H1 (cell line): ENCODE measurements at regions not wholly inside any gene's neighbourhood (a gene's known extent, or its start where the extent isn't known, plus 50 kb on each side); places are given as distances from the start of the nearest gene placed in this dataset.

Experiments used
- CTCF ChIA-PET: fragments of 300-600 bp; sonication (Branson Sonifier 250); formaldehyde crosslinking; loops from one replicate; lab custom pipeline; 2021; ENCODE audit not compliant: partially characterized antibody; lab: Charles Lee
- POLR2A ChIA-PET: fragments of 300-600 bp; sonication (Branson Sonifier 250); formaldehyde crosslinking; loops from one replicate; lab custom pipeline; 2021; ENCODE audit warnings: inconsistent platforms; ENCODE audit not compliant: partially characterized antibody; lab: Charles Lee
- DNase-seq, 2 experiments: peaks; one replicate each; pipeline versions ENCODE4 v3.0.0 to v3.0.0-alpha.2; 2010 to 2022; ENCODE audit warnings: low spot score in 2 of 2, low read depth in 1 of 2, mixed read lengths in 1 of 2
- FAIRE-seq: peaks from 2 replicates; lab custom pipeline; 2011; peaks lifted over from hg19 to GRCh38; lab: Jason Lieb, UNC
- H2AFZ ChIP-seq: 2 replicates; pipeline ENCODE4 v1.8.1; 2012; ENCODE audit warnings: low read length, inconsistent platforms
- H2AK5ac ChIP-seq: 2 replicates; pipeline ENCODE4 v1.6.1; 2013; ENCODE audit warnings: low read depth, low read length
- H2BK120ac ChIP-seq: replicated peaks from 2 replicates; pipeline ENCODE3; 2013; ENCODE audit warnings: low read depth, low read length, inconsistent platforms
- H2BK12ac ChIP-seq: 2 replicates; pipeline ENCODE4 v1.6.1; 2013; ENCODE audit warnings: low read depth, low read length
- H2BK15ac ChIP-seq: 2 replicates; pipeline ENCODE4 v1.6.1; 2013; ENCODE audit warnings: low read length
- H2BK20ac ChIP-seq: 2 replicates; pipeline ENCODE4 v1.6.1; 2013; ENCODE audit warnings: low read length
- H2BK5ac ChIP-seq: 2 replicates; pipeline ENCODE4 v1.6.1; 2013; ENCODE audit warnings: low read depth, low read length
- H3K14ac ChIP-seq: 2 replicates; pipeline ENCODE4 v1.6.1; 2013; ENCODE audit warnings: inconsistent platforms; ENCODE audit not compliant: insufficient read length
- H3K18ac ChIP-seq: 2 replicates; pipeline ENCODE4 v1.6.1; 2013; ENCODE audit warnings: low read length; ENCODE audit errors: extremely low read depth
- H3K23ac ChIP-seq: 2 replicates; pipeline ENCODE4 v1.6.1; 2013; ENCODE audit warnings: inconsistent platforms; ENCODE audit not compliant: insufficient read length
- H3K23me2 ChIP-seq: 2 replicates; pipeline ENCODE4 v1.6.1; 2013; ENCODE audit warnings: low read depth, low read length
- H3K27ac ChIP-seq: 2 replicates; pipeline ENCODE4 v1.6.1; 2011; ENCODE audit warnings: low read depth, low read length, inconsistent platforms
- H3K27me3 ChIP-seq, 4 experiments: replicated peaks in 1 of 4; 1 replicate in 1 of 4; 2 replicates in 3 of 4; pipeline versions ENCODE4 v1.6.1 to v1.8.1; 2011 to 2013; ENCODE audit warnings: low read length in 3 of 4, mild to moderate bottlenecking in 3 of 4, inconsistent platforms in 2 of 4, mixed read lengths in 2 of 4, moderate library complexity in 1 of 4; ENCODE audit not compliant: control insufficient read depth in 3 of 4, insufficient read depth in 3 of 4; ENCODE audit errors: extremely low read depth in 1 of 4
- H3K36me3 ChIP-seq, 4 experiments: 2 replicates each; pipeline versions ENCODE4 v1.6.1 to v1.8.1; 2011 to 2013; ENCODE audit warnings: mild to moderate bottlenecking in 4 of 4, low read length in 3 of 4, moderate library complexity in 2 of 4, control low read depth in 1 of 4, inconsistent platforms in 1 of 4; ENCODE audit not compliant: insufficient read depth in 4 of 4, control insufficient read depth in 2 of 4
- H3K4ac ChIP-seq: replicated peaks from 2 replicates; pipeline ENCODE3; 2013; ENCODE audit warnings: low read length, low read depth, mixed read lengths, inconsistent platforms; ENCODE audit not compliant: insufficient read length
- H3K4me1 ChIP-seq, 4 experiments: replicated peaks in 1 of 4; 1 replicate in 1 of 4; 2 replicates in 3 of 4; pipeline versions ENCODE4 v1.6.1 to v1.8.1; 2011 to 2013; ENCODE audit warnings: low read length in 3 of 4, inconsistent platforms in 2 of 4, mixed read lengths in 1 of 4; ENCODE audit not compliant: insufficient read depth in 4 of 4, control insufficient read depth in 3 of 4
- H3K4me2 ChIP-seq, 2 experiments: 2 replicates each; pipeline versions ENCODE4 v1.6.1 to v1.8.1; 2011 to 2013; ENCODE audit warnings: low read depth in 2 of 2, low read length in 2 of 2, control low read depth in 1 of 2, inconsistent platforms in 1 of 2, mild to moderate bottlenecking in 1 of 2; ENCODE audit not compliant: insufficient read depth in 1 of 2
- H3K4me3 ChIP-seq, 4 experiments: fragments of 200-600, 300-600 bp in 1 of 4; sonication (generic), shearing (Covaris generic), sonication (Bioruptor Twin) in 1 of 4; 2 replicates each; pipeline versions ENCODE4 v1.5.1 to v1.8.1; 2011 to 2016; ENCODE audit warnings: low read length in 4 of 4, low read depth in 3 of 4, control low read depth in 2 of 4, inconsistent platforms in 2 of 4, mild to moderate bottlenecking in 2 of 4, mixed read lengths in 1 of 4, moderate library complexity in 1 of 4; ENCODE audit not compliant: insufficient read depth in 2 of 4; ENCODE audit errors: extremely low read depth in 1 of 4
- H3K56ac ChIP-seq: replicated peaks from 2 replicates; pipeline ENCODE3; 2013; ENCODE audit warnings: low read depth, mild to moderate bottlenecking, mixed read lengths, low read length, inconsistent platforms; ENCODE audit not compliant: insufficient read length
- H3K79me1 ChIP-seq: 2 replicates; pipeline ENCODE4 v1.6.1; 2013; ENCODE audit warnings: low read depth, low read length, control low read depth
- H3K79me2 ChIP-seq, 2 experiments: 2 replicates each; pipeline versions ENCODE4 v1.6.1 to v1.8.1; 2012 to 2013; ENCODE audit warnings: low read length in 2 of 2, mild to moderate bottlenecking in 2 of 2, inconsistent platforms in 1 of 2; ENCODE audit not compliant: insufficient read depth in 2 of 2, control insufficient read depth in 1 of 2
- H3K9ac ChIP-seq, 4 experiments: replicated peaks in 1 of 4; 1 replicate in 1 of 4; 2 replicates in 3 of 4; pipeline versions ENCODE4 v1.6.1 to v1.8.1; 2011 to 2013; ENCODE audit warnings: low read depth in 3 of 4, low read length in 3 of 4, control low read depth in 2 of 4, mild to moderate bottlenecking in 2 of 4, moderate library complexity in 2 of 4, inconsistent platforms in 1 of 4; ENCODE audit errors: extremely low read depth in 1 of 4
- H3K9me3 ChIP-seq, 2 experiments: 2 replicates each; pipeline versions ENCODE4 v1.6.1 to v1.8.1; 2012 to 2013; ENCODE audit warnings: mild to moderate bottlenecking in 2 of 2, moderate library complexity in 2 of 2, control low read depth in 1 of 2, inconsistent platforms in 1 of 2, low read depth in 1 of 2, low read length in 1 of 2, mixed read lengths in 1 of 2; ENCODE audit not compliant: insufficient read depth in 2 of 2
- H4K20me1 ChIP-seq, 2 experiments: replicated peaks in 1 of 2; 2 replicates each; pipeline versions ENCODE3 to v1.8.1; 2011 to 2013; ENCODE audit warnings: inconsistent platforms in 2 of 2, low read length in 2 of 2, mild to moderate bottlenecking in 1 of 2; ENCODE audit not compliant: insufficient read depth in 2 of 2, control insufficient read depth in 1 of 2
- H4K5ac ChIP-seq: 2 replicates; pipeline ENCODE4 v1.6.1; 2013; ENCODE audit warnings: low read length, low read depth, mixed read lengths, inconsistent platforms; ENCODE audit not compliant: insufficient read length
- H4K8ac ChIP-seq: 2 replicates; pipeline ENCODE4 v1.8.0; 2013; ENCODE audit warnings: mild to moderate bottlenecking, moderate library complexity, low read length, inconsistent platforms; ENCODE audit not compliant: insufficient read depth; ENCODE audit errors: extremely low read depth
- H4K91ac ChIP-seq: replicated peaks from 2 replicates; pipeline ENCODE3; 2013; ENCODE audit warnings: low read length, mixed read lengths, inconsistent platforms; ENCODE audit not compliant: insufficient read length
- KDM1A ChIP-seq: fragments of 200-600, 300-600 bp; sonication (generic); IDR thresholded peaks from 2 replicates; pipeline ENCODE4 v1.7.1; 2016; ENCODE audit warnings: mild to moderate bottlenecking, low read length, borderline replicate concordance
- SUZ12 ChIP-seq: fragments of 200-600 bp; sonication (generic); IDR thresholded peaks from 2 replicates; pipeline ENCODE4 v1.6.1; 2012; ENCODE audit warnings: mild to moderate bottlenecking, inconsistent platforms, low read length, moderate library complexity, mixed read lengths
- WGBS, 2 experiments: shearing (Covaris generic) in 1 of 2; methylation state at CpG; one replicate each; pipeline versions ENCODE4 v1.1.6 to v1.1.7; 2013 to 2015; ENCODE audit warnings: low lambda C conversion rate in 2 of 2, mixed read lengths in 2 of 2, inconsistent platforms in 1 of 2, low coverage in 1 of 2, missing lambda C conversion rate in 1 of 2; ENCODE audit not compliant: insufficient replicate concordance in 2 of 2, insufficient coverage in 1 of 2, insufficient read length in 1 of 2; ENCODE audit errors: extremely low coverage in 1 of 2, missing lambda C conversion rate in 1 of 2; 5-methylcytosine and 5-hydroxymethylcytosine counted together

DNA sequence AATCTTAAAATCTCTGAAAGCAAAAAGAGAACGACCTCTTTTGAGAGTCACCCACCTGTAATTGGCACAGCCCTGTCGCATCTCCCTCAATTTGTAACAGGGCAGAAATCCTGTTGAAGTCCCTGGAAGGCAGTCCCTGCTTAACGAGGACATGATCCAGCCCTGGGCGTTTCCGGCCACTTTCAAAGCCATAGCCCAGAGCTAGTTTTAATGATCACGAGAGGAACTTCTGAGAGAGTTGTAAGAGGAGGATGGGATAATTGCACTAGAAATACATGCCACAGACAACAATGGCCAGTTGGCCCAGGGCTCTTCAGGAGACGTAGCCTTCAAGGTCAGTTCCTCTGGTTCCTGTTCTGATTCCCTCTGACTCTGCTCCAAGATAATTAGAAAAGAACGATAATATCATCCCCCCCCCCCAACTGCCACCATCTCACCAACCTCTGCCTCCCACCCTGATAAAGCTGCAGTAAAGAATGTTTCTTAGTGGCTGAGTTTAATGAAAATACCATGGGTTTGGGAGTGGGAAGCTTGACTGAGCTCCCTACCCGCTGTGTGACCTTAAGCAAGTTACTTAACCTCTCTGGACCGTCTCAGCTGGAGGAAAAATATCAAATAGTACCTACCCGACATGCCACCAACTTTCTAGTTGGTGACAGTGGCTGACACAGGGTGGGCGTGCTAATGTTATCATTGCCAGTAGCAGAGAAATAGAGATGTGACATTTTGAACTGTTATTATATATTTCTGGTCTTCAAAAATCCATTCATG lies 140.0 kb downstream of the OMA1 start:
- Histone ChIP-seq H3K36me3 (no peaks in the 10 kb centered on the region), H3K56ac (no peak overlapping the region), H3K27me3 (peaks cover 0 to 2% (median 0%) of the 10 kb centered on the region in 4 experiments; a peak in 1 of 7 replicates), H3K79me1 (no peaks in the 10 kb centered on the region), H3K4me1 (no peaks in the 10 kb centered on the region), H3K18ac (no peak overlapping the region), H2BK120ac (no peak overlapping the region), H3K4me3 (no peak overlapping the region), H4K91ac (no peak overlapping the region), H3K27ac (no peak overlapping the region), H3K4ac (no peak overlapping the region), H2BK20ac (no peak overlapping the region), H4K8ac (no peak overlapping the region), H2BK5ac (no peak overlapping the region), H2AK5ac (no peak overlapping the region), H2AFZ (no peak overlapping the region), H3K23ac (no peak overlapping the region), H3K4me2 (no peak overlapping the region), H4K5ac (no peak overlapping the region), H3K23me2 (no peaks in the 10 kb centered on the region; the same call in 1 of the 2 replicates), H3K79me2 (no peaks in the 10 kb centered on the region), H3K9me3 (no peaks in the 10 kb centered on the region), H3K14ac (no peak overlapping the region), H2BK15ac (no peak overlapping the region), H3K9ac (no peak overlapping the region), H2BK12ac (no peak overlapping the region), H4K20me1 (no peaks in the 10 kb centered on the region)
- FAIRE-seq (no peak), DNase-seq (peak in 1 of 2 experiments; percentile 14)
- WGBS, 2 experiments: 86% methylated on average over 12 of the region's 12 CpGs; no CpG with 5 or more reads in 1 of the 2 experiments
- TF ChIP-seq SUZ12 (no peak), KDM1A (peak; percentile 77; the same call in 1 of the 2 replicates)
- ChIA-PET POLR2A (no interaction called here), CTCF (interaction anchor here (0.6 kb wide), 2 partner anchors 12 to 1402 kb away, joined by 3 read pairs; no protein-coding TSS in a partner anchor)
